ENCODE measurements at regions not wholly inside any gene's neighbourhood (a gene's known extent, or its start where the extent isn't known, plus 50 kb on each side); places are given as distances from the start of the nearest gene placed in this dataset.
A peak's percentile ranks its signal among the peaks of the same experiment; 100 is the strongest.

GRCh38 chr3:152574461-152575079 lies 260.4 kb upstream of the P2RY1 start:
- Histone ChIP-seq H3K36me3 (ENCODE audit: control insufficient read depth, low read length) (no peaks in the 10 kb centered on the region), H3K4me1 (ENCODE audit: control insufficient read depth, low read length) (no peaks in the 10 kb centered on the region), H3K4me3 (ENCODE audit: low read length) (no peak overlapping the region), H4K20me1 (ENCODE audit: control insufficient read depth, insufficient read depth, low read depth, low read length) (0 out of 2 replicates have a peak, but pooled peaks cover 2% of the 10 kb centered on the region), H3K27me3 (ENCODE audit: control insufficient read depth, low read length) (peaks cover 18% of the 10 kb centered on the region), H3K9me3 (ENCODE audit: control insufficient read depth, insufficient read depth, low read length) (no peaks in the 10 kb centered on the region), H3K79me2 (ENCODE audit: control insufficient read depth, low read length) (no peaks in the 10 kb centered on the region), H3F3A (ENCODE audit: control insufficient read depth, insufficient read depth) (no peaks in the 10 kb centered on the region), H3K4me2 (ENCODE audit: low read length) (no peak overlapping the region), H3K27ac (ENCODE audit: low read depth, low read length) (no peak overlapping the region), H3K9me2 (replicated peaks; ENCODE audit: control insufficient read depth, low read length) (no peaks in the 10 kb centered on the region)
- peak; percentile 58 for TF ChIP-seq CTCF (IDR thresholded peaks at IDR 0.05; ENCODE audit: low read depth, low read length, poor library complexity, severe bottlenecking)
- no peak for TF ChIP-seq EZH2phosphoT487 (IDR thresholded peaks at IDR 0.05; ENCODE audit: borderline replicate concordance, low read length)

GRCh38 chr3:152578769-152579168 lies 256.2 kb upstream of the P2RY1 start:
- H3K9me2 ChIP-seq (replicated peaks; ENCODE audit: control insufficient read depth, low read length), result no peaks in the 10 kb centered on the region
- H4K20me1 ChIP-seq (ENCODE audit: control insufficient read depth, insufficient read depth, low read depth, low read length), result 0 out of 2 replicates have a peak, but pooled peaks cover 2% of the 10 kb centered on the region
- TF ChIP-seq EZH2phosphoT487 (IDR thresholded peaks at IDR 0.05; ENCODE audit: borderline replicate concordance, low read length) (no peak), CTCF (IDR thresholded peaks at IDR 0.05; ENCODE audit: low read depth, low read length, poor library complexity, severe bottlenecking) (no peak)
- H3K36me3 ChIP-seq (ENCODE audit: control insufficient read depth, low read length), result no peaks in the 10 kb centered on the region
- no peaks in the 10 kb centered on the region for H3F3A ChIP-seq (ENCODE audit: control insufficient read depth, insufficient read depth)
- H3K4me2 ChIP-seq (ENCODE audit: low read length), result no peak overlapping the region
- no peaks in the 10 kb centered on the region for H3K9me3 ChIP-seq (ENCODE audit: control insufficient read depth, insufficient read depth, low read length)
- H3K79me2 ChIP-seq (ENCODE audit: control insufficient read depth, low read length), result no peaks in the 10 kb centered on the region
- H3K27ac ChIP-seq (ENCODE audit: low read depth, low read length), result no peak overlapping the region
- no peak overlapping the region for H3K4me3 ChIP-seq (ENCODE audit: low read length)
- H3K4me1 ChIP-seq (ENCODE audit: control insufficient read depth, low read length), result no peaks in the 10 kb centered on the region
- H3K27me3 ChIP-seq (ENCODE audit: control insufficient read depth, low read length), result peaks cover 18% of the 10 kb centered on the region

- Histone ChIP-seq H3K4me3 (ENCODE audit: low read length) (no peak overlapping the region), H3K4me2 (ENCODE audit: low read length) (no peak overlapping the region), H3K4me1 (ENCODE audit: control insufficient read depth, low read length) (no peaks in the 10 kb centered on the region)
These were observed 253.0 kb upstream of the P2RY1 start for GRCh38 chr3:152581951-152582350.

More at GRCh38 chr3:152581951-152582350, 253.0 kb upstream of the P2RY1 start:
- Histone ChIP-seq H3K9me3 (ENCODE audit: control insufficient read depth, insufficient read depth, low read length) (no peaks in the 10 kb centered on the region), H3K27ac (ENCODE audit: low read depth, low read length) (no peak overlapping the region), H3K79me2 (ENCODE audit: control insufficient read depth, low read length) (no peaks in the 10 kb centered on the region), H3K27me3 (ENCODE audit: control insufficient read depth, low read length) (peaks cover 7% of the 10 kb centered on the region), H4K20me1 (ENCODE audit: control insufficient read depth, insufficient read depth, low read depth, low read length) (no peaks in the 10 kb centered on the region), H3F3A (ENCODE audit: control insufficient read depth, insufficient read depth) (no peaks in the 10 kb centered on the region), H3K36me3 (ENCODE audit: control insufficient read depth, low read length) (no peaks in the 10 kb centered on the region), H3K9me2 (replicated peaks; ENCODE audit: control insufficient read depth, low read length) (no peaks in the 10 kb centered on the region)
- TF ChIP-seq EZH2phosphoT487 (IDR thresholded peaks at IDR 0.05; ENCODE audit: borderline replicate concordance, low read length) (no peak), CTCF (IDR thresholded peaks at IDR 0.05; ENCODE audit: low read depth, low read length, poor library complexity, severe bottlenecking) (no peak)
